ENCODE measurements at regions not wholly inside any gene's neighbourhood (a gene's known extent, or its start where the extent isn't known, plus 50 kb on each side); places are given as distances from the start of the nearest gene placed in this dataset.

DNA sequence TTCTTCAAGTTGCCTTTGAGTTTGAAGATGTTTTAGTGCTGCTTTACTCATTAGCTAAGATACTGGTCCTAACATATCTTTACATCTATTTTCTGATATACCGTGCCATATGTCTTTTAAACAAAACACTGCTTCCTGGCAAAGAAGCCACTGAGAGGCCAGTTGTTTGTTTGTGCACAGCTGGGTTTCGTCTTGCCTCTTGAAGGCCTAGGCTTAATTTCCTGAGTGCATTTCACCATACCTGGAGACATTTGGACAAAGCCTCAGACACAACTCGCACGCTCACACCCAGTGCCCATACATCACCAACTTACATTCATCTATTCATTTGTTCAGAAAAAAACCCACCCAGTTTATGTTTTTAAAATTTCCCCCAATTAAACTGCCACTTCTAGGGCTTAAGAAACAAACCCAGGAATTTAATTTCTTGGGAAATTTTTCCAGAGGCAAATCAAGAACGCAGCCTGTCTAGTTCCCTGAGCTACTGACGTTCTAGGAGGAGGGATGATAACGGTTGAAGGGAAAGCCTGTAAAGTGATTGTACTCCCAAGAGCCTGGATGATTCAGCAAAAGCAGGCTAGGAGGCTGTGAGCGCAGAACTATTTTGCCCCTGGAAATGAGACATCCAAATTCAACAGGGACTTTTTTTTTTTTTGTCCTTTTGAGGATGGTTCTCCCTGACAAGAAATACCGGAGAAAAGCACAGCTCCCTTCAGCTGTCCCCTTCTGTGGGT lies 77.7 kb downstream of the OLIG3 start:
- CTCF ChIA-PET: no interaction called here
- POLR2A ChIA-PET: no interaction called here

More for the DNA sequence above, 77.7 kb downstream of the OLIG3 start:
- no TSS peak for BruUV-seq (replicated peaks)
- DNase-seq (ENCODE audit: low read depth, low spot score): no peak
- Histone ChIP-seq H3K4me3 (replicated peaks in 1 of 2; ENCODE audit: low read depth in 1 of 2, low read length in 2 of 2) (no peak overlapping the region), H3K9ac (ENCODE audit: low read length) (no peak overlapping the region), H2AFZ (ENCODE audit: low read depth, low read length, poor library complexity, severe bottlenecking) (no peak overlapping the region), H3K36me3 (ENCODE audit: control insufficient read depth in 1 of 2, insufficient read depth in 2 of 2, low read length in 2 of 2) (no peaks in the 10 kb centered on the region), H4K20me1 (ENCODE audit: insufficient read depth) (no peaks in the 10 kb centered on the region), H3K9me2 (ENCODE audit: insufficient read depth) (no peaks in the 10 kb centered on the region), H3K4me1 (ENCODE audit: control insufficient read depth in 1 of 2, insufficient read depth in 2 of 2, low read length in 2 of 2) (no peaks in the 10 kb centered on the region), H3K79me2 (ENCODE audit: insufficient read depth, low read length) (no peaks in the 10 kb centered on the region), H3K27ac (ENCODE audit: low read depth, low read length) (no peak overlapping the region), H3K27me3 (ENCODE audit: insufficient read depth, low read length) (no peaks in the 10 kb centered on the region), H3K9me3 (ENCODE audit: control insufficient read depth in 1 of 2, insufficient read depth in 1 of 2, low read depth in 1 of 2, low read length in 2 of 2) (no peaks in the 10 kb centered on the region), H3K4me2 (ENCODE audit: low read length) (no peak overlapping the region)
- TF ChIP-seq POLR2A (IDR thresholded peaks at IDR 0.05; ENCODE audit: borderline replicate concordance, extremely low read depth, insufficient read depth, insufficient read length) (no peak), CEBPB (IDR thresholded peaks at IDR 0.05; ENCODE audit: low read depth) (no peak), JUND (IDR thresholded peaks at IDR 0.05) (no peak), EZH2phosphoT487 (IDR thresholded peaks at IDR 0.05; ENCODE audit: borderline replicate concordance) (no peak), TCF7L2 (IDR thresholded peaks at IDR 0.05; ENCODE audit: borderline replicate concordance, extremely low read depth, insufficient read depth, insufficient read length) (no peak), FOSL1 (IDR thresholded peaks at IDR 0.05; ENCODE audit: low read depth) (no peak), SIN3A (IDR thresholded peaks at IDR 0.05; ENCODE audit: low read depth) (no peak), EGR1 (IDR thresholded peaks at IDR 0.05; ENCODE audit: low read depth) (no peak), ELF1 (IDR thresholded peaks at IDR 0.05; ENCODE audit: borderline replicate concordance, low read depth) (no peak), YY1 (IDR thresholded peaks at IDR 0.05; ENCODE audit: extremely low read depth, insufficient replicate concordance, low read depth, low read length) (no peak), ZNF274 (IDR thresholded peaks at IDR 0.05; ENCODE audit: low read depth, low read length) (no peak), ZFX (IDR thresholded peaks at IDR 0.05) (no peak), EZH2 (IDR thresholded peaks at IDR 0.05) (no peak), SP1 (IDR thresholded peaks at IDR 0.05; ENCODE audit: low read depth) (no peak), RAD21 (IDR thresholded peaks at IDR 0.05; ENCODE audit: low read depth) (no peak), CBX3 (IDR thresholded peaks at IDR 0.05; ENCODE audit: low read depth) (no peak)
- TF ChIP-seq, protein P1, sequence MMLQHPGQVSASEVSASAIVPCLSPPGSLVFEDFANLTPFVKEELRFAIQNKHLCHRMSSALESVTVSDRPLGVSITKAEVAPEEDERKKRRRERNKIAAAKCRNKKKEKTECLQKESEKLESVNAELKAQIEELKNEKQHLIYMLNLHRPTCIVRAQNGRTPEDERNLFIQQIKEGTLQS (IDR thresholded peaks at IDR 0.05): no peak
- TF ChIP-seq, protein P2, sequence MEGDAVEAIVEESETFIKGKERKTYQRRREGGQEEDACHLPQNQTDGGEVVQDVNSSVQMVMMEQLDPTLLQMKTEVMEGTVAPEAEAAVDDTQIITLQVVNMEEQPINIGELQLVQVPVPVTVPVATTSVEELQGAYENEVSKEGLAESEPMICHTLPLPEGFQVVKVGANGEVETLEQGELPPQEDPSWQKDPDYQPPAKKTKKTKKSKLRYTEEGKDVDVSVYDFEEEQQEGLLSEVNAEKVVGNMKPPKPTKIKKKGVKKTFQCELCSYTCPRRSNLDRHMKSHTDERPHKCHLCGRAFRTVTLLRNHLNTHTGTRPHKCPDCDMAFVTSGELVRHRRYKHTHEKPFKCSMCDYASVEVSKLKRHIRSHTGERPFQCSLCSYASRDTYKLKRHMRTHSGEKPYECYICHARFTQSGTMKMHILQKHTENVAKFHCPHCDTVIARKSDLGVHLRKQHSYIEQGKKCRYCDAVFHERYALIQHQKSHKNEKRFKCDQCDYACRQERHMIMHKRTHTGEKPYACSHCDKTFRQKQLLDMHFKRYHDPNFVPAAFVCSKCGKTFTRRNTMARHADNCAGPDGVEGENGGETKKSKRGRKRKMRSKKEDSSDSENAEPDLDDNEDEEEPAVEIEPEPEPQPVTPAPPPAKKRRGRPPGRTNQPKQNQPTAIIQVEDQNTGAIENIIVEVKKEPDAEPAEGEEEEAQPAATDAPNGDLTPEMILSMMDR (IDR thresholded peaks at IDR 0.05 in 2 of 3, conservative IDR thresholded peaks at IDR 0.05 in 1 of 3; ENCODE audit: borderline replicate concordance in 1 of 3, insufficient read depth in 1 of 3, low read depth in 2 of 3, low read length in 2 of 3): no peak
- TF ChIP-seq, protein P3, sequence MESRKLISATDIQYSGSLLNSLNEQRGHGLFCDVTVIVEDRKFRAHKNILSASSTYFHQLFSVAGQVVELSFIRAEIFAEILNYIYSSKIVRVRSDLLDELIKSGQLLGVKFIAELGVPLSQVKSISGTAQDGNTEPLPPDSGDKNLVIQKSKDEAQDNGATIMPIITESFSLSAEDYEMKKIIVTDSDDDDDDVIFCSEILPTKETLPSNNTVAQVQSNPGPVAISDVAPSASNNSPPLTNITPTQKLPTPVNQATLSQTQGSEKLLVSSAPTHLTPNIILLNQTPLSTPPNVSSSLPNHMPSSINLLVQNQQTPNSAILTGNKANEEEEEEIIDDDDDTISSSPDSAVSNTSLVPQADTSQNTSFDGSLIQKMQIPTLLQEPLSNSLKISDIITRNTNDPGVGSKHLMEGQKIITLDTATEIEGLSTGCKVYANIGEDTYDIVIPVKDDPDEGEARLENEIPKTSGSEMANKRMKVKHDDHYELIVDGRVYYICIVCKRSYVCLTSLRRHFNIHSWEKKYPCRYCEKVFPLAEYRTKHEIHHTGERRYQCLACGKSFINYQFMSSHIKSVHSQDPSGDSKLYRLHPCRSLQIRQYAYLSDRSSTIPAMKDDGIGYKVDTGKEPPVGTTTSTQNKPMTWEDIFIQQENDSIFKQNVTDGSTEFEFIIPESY (IDR thresholded peaks at IDR 0.05; ENCODE audit: extremely low read depth, insufficient replicate concordance, low read length): no peak
- TF ChIP-seq, protein P4, sequence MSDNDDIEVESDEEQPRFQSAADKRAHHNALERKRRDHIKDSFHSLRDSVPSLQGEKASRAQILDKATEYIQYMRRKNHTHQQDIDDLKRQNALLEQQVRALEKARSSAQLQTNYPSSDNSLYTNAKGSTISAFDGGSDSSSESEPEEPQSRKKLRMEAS (IDR thresholded peaks at IDR 0.05): no peak
- RAD21 ChIA-PET (ENCODE audit: low non-redundant PET in 1 of 2, low total read pairs in 2 of 2, uncharacterized antibody in 2 of 2, unreplicated experiment in 2 of 2): no interaction called here
- intact Hi-C loops (cut with micrococcal nuclease): no loop called here
- no peak for ATAC-seq
